ENCODE measurements at regions not wholly inside any gene's neighbourhood (a gene's known extent, or its start where the extent isn't known, plus 50 kb on each side); places are given as distances from the start of the nearest gene placed in this dataset.

DNA sequence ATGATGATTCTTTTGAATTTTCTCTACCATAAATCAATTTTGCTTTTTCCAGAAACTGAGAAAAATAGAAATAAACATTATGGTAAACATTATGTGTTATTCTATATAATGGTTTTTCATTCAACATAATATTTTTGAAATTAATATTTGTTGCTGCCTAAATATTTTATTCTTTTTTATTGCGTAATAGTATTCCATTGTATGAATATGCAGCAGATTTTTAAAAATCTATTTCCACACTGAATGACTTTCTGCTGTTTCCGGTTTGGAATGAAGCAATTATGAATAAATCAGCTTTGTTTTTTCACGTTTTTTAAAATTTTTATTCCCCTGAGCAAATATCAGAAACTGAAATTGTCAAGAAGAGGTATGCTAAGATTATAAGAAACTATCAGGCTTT, 335.2 kb upstream of the KCND2 start:
- TF ChIP-seq EZH2phosphoT487 (IDR thresholded peaks at IDR 0.05; ENCODE audit: borderline replicate concordance, low read length): no peak
- no peak for TF ChIP-seq CTCF (IDR thresholded peaks at IDR 0.05; ENCODE audit: low read depth, low read length, poor library complexity, severe bottlenecking)
- H4K20me1 ChIP-seq (ENCODE audit: control insufficient read depth, insufficient read depth, low read depth, low read length): no peaks in the 10 kb centered on the region
- no peak overlapping the region for H3K4me2 ChIP-seq (ENCODE audit: low read length)
- H3K4me1 ChIP-seq (ENCODE audit: control insufficient read depth, low read length): no peaks in the 10 kb centered on the region
- no peaks in the 10 kb centered on the region for H3K79me2 ChIP-seq (ENCODE audit: control insufficient read depth, low read length)
- H3K9me2 ChIP-seq (replicated peaks; ENCODE audit: control insufficient read depth, low read length): no peaks in the 10 kb centered on the region
- H3K27ac ChIP-seq (ENCODE audit: low read depth, low read length): no peak overlapping the region
- H3K4me3 ChIP-seq (ENCODE audit: low read length): no peak overlapping the region
- no peaks in the 10 kb centered on the region for H3K27me3 ChIP-seq (ENCODE audit: control insufficient read depth, low read length)
- no peaks in the 10 kb centered on the region for H3K36me3 ChIP-seq (ENCODE audit: control insufficient read depth, low read length)
- no peaks in the 10 kb centered on the region for H3F3A ChIP-seq (ENCODE audit: control insufficient read depth, insufficient read depth)
- H3K9me3 ChIP-seq (ENCODE audit: control insufficient read depth, insufficient read depth, low read length): no peaks in the 10 kb centered on the region

DNA sequence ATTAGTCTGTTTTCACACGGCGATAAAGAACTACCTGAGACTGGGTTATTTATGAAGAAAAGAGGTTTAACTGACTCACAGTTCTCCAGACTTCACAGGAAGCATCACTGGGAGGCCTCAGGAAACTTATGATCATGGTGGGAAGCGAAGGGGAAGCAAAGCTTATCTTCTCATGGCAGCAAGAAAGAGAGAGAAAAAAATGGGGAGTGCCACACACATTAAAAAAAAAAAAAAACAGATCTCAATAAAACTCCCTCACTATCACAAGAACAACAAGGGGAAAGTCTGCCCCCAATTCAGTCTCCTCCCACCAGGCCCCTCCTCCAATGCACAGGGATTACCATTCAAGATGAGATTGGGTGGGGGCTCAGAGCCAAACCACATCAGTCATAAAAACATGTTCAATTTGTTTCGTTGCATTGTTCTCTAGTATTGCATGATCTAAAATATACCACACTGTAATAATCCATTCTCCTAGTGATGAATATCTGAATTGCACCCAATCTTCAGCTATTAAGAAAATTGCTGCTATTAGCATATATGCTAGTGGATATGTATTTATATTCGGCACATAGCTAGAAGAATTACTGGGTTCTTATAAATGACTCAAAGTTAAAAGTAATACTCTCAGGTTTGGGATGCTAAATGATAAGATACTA, 328.9 kb upstream of the KCND2 start:
- Histone ChIP-seq H3K4me2 (ENCODE audit: low read length) (no peak overlapping the region), H4K20me1 (ENCODE audit: control insufficient read depth, insufficient read depth, low read depth, low read length) (no peaks in the 10 kb centered on the region), H3K4me3 (ENCODE audit: low read length) (no peak overlapping the region), H3K36me3 (ENCODE audit: control insufficient read depth, low read length) (no peaks in the 10 kb centered on the region), H3K27me3 (ENCODE audit: control insufficient read depth, low read length) (no peaks in the 10 kb centered on the region), H3K79me2 (ENCODE audit: control insufficient read depth, low read length) (no peaks in the 10 kb centered on the region), H3K4me1 (ENCODE audit: control insufficient read depth, low read length) (no peaks in the 10 kb centered on the region), H3K9me2 (replicated peaks; ENCODE audit: control insufficient read depth, low read length) (no peaks in the 10 kb centered on the region), H3K27ac (ENCODE audit: low read depth, low read length) (no peak overlapping the region), H3F3A (ENCODE audit: control insufficient read depth, insufficient read depth) (no peaks in the 10 kb centered on the region), H3K9me3 (ENCODE audit: control insufficient read depth, insufficient read depth, low read length) (no peaks in the 10 kb centered on the region)
- TF ChIP-seq CTCF (IDR thresholded peaks at IDR 0.05; ENCODE audit: low read depth, low read length, poor library complexity, severe bottlenecking): no peak
- TF ChIP-seq EZH2phosphoT487 (IDR thresholded peaks at IDR 0.05; ENCODE audit: borderline replicate concordance, low read length): no peak

GRCh38 chr7:119944601-119944972, 328.4 kb upstream of the KCND2 start:
- no peaks in the 10 kb centered on the region for H3K36me3 ChIP-seq (ENCODE audit: control insufficient read depth, low read length)
- no peak overlapping the region for H3K4me3 ChIP-seq (ENCODE audit: low read length)
- H3K9me3 ChIP-seq (ENCODE audit: control insufficient read depth, insufficient read depth, low read length): no peaks in the 10 kb centered on the region
- H3K9me2 ChIP-seq (replicated peaks; ENCODE audit: control insufficient read depth, low read length): no peaks in the 10 kb centered on the region
- H3K27ac ChIP-seq (ENCODE audit: low read depth, low read length): no peak overlapping the region
- H3F3A ChIP-seq (ENCODE audit: control insufficient read depth, insufficient read depth): no peaks in the 10 kb centered on the region
- H3K4me1 ChIP-seq (ENCODE audit: control insufficient read depth, low read length): no peaks in the 10 kb centered on the region
- H3K27me3 ChIP-seq (ENCODE audit: control insufficient read depth, low read length): no peaks in the 10 kb centered on the region
- no peak overlapping the region for H3K4me2 ChIP-seq (ENCODE audit: low read length)
- H3K79me2 ChIP-seq (ENCODE audit: control insufficient read depth, low read length): no peaks in the 10 kb centered on the region
- no peaks in the 10 kb centered on the region for H4K20me1 ChIP-seq (ENCODE audit: control insufficient read depth, insufficient read depth, low read depth, low read length)
- TF ChIP-seq CTCF (IDR thresholded peaks at IDR 0.05; ENCODE audit: low read depth, low read length, poor library complexity, severe bottlenecking): no peak
- no peak for TF ChIP-seq EZH2phosphoT487 (IDR thresholded peaks at IDR 0.05; ENCODE audit: borderline replicate concordance, low read length)

Measured in DOHH2 (cell line).